Dermis microvascular lymphatic vessel endothelial cell (primary cell): ENCODE measurements at regions not wholly inside any gene's neighbourhood (a gene's known extent, or its start where the extent isn't known, plus 50 kb on each side); places are given as distances from the start of the nearest gene placed in this dataset.
A peak's percentile ranks its signal among the peaks of the same experiment; 100 is the strongest.
"Not testable (repeated sequence)": the region's sequence is repeated elsewhere in the genome, so short reads cannot be mapped to it uniquely, and the experiment has no call there.

Experiments used
- DNase-seq, 2 donors: peaks; one replicate each; pipeline versions ENCODE4 v3.0.0 to v3.0.0-alpha.2; 2010; ENCODE audit warnings: low read depth in 2 of 2

GRCh38 chr13:21228738-21229137, 52.3 kb downstream of the MRPL57 start:
- no peak for DNase-seq

- no peak for DNase-seq
These were observed 53.0 kb downstream of the MRPL57 start for GRCh38 chr13:21229241-21230024.

- no peak for DNase-seq
These were observed 54.1 kb downstream of the MRPL57 start for GRCh38 chr13:21230516-21230915.

- no peak for DNase-seq
These were observed 55.0 kb downstream of the MRPL57 start for GRCh38 chr13:21231426-21231940.

GRCh38 chr13:21232196-21232595, 55.7 kb downstream of the MRPL57 start:
- DNase-seq: no peak

- no peak for DNase-seq
These were observed 56.1 kb downstream of the MRPL57 start for GRCh38 chr13:21232599-21232998.

- no peak for DNase-seq
These were observed 56.6 kb downstream of the MRPL57 start for GRCh38 chr13:21233086-21233485.

- DNase-seq: no peak
These were observed 58.1 kb downstream of the MRPL57 start for GRCh38 chr13:21234526-21234925.

- no peak for DNase-seq
These were observed 58.7 kb downstream of the MRPL57 start for GRCh38 chr13:21235174-21235573.

- DNase-seq: no peak
These were observed 60.6 kb downstream of the MRPL57 start for GRCh38 chr13:21237081-21237480.

- no peak for DNase-seq
These were observed 61.8 kb downstream of the MRPL57 start for GRCh38 chr13:21238267-21238666.

GRCh38 chr13:21240586-21240985, 64.1 kb downstream of the MRPL57 start:
- DNase-seq: peak in 1 of 2 donors; percentile 35

GRCh38 chr13:21242236-21242635, 65.8 kb downstream of the MRPL57 start:
- peak in 1 of 2 donors; percentile 9 for DNase-seq

GRCh38 chr13:21243045-21243897, 66.8 kb downstream of the MRPL57 start:
- no peak for DNase-seq

GRCh38 chr13:21243898-21244184, 67.4 kb downstream of the MRPL57 start:
- not testable (repeated sequence) for DNase-seq

- DNase-seq: no peak
These were observed 70.4 kb downstream of the MRPL57 start for GRCh38 chr13:21246761-21247452.

- no peak for DNase-seq
These were observed 79.9 kb downstream of the MRPL57 start for GRCh38 chr13:21256351-21256761.

- DNase-seq: peak; percentile 24 to 31
These were observed 80.4 kb downstream of the MRPL57 start for GRCh38 chr13:21256891-21257290.

GRCh38 chr13:21259571-21260455, 83.4 kb downstream of the MRPL57 start:
- DNase-seq: no peak

- not testable (repeated sequence) for DNase-seq
These were observed 84.3 kb downstream of the MRPL57 start for GRCh38 chr13:21260561-21261290.
